DOHH2 (cell line): ENCODE measurements at regions not wholly inside any gene's neighbourhood (a gene's known extent, or its start where the extent isn't known, plus 50 kb on each side); places are given as distances from the start of the nearest gene placed in this dataset.

Experiments used
- EZH2phosphoT487 ChIP-seq: fragments of 200-600 bp; sonication (generic); IDR thresholded peaks from 2 replicates; pipeline ENCODE4 v1.6.1; 2017; ENCODE audit warnings: borderline replicate concordance, mild to moderate bottlenecking, antibody characterized with exemption, low read length, moderate library complexity, mixed read lengths
- TF ChIP-seq, protein P1 (sequence below): fragments of 200-600 bp; sonication (generic); IDR thresholded peaks from one replicate; pipeline ENCODE4 v1.5.1; 2014; ENCODE audit warnings: antibody characterized with exemption, mild to moderate bottlenecking, low read depth, low read length; ENCODE audit not compliant: poor library complexity, severe bottlenecking

DNA sequence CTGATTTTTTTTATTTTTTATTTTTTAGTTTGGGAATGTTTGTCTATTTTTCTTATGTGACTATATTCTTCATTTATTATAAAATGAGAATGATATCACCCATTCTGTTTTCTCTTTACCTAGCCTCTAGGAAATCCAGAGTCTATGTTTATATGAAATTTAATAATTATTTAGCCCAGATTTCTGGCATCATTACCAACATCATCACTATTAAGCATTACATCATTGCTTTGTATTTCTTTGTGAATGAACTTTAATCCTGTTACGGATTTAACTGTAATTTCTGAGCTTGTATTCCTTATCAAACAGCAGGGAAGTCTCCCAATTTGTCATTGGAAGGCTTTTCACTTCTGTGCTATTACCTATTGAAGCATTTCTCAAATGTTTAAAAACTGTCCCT, 72.7 kb upstream of the NOX3 start:
- TF ChIP-seq, protein P1, sequence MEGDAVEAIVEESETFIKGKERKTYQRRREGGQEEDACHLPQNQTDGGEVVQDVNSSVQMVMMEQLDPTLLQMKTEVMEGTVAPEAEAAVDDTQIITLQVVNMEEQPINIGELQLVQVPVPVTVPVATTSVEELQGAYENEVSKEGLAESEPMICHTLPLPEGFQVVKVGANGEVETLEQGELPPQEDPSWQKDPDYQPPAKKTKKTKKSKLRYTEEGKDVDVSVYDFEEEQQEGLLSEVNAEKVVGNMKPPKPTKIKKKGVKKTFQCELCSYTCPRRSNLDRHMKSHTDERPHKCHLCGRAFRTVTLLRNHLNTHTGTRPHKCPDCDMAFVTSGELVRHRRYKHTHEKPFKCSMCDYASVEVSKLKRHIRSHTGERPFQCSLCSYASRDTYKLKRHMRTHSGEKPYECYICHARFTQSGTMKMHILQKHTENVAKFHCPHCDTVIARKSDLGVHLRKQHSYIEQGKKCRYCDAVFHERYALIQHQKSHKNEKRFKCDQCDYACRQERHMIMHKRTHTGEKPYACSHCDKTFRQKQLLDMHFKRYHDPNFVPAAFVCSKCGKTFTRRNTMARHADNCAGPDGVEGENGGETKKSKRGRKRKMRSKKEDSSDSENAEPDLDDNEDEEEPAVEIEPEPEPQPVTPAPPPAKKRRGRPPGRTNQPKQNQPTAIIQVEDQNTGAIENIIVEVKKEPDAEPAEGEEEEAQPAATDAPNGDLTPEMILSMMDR: no peak
- TF ChIP-seq EZH2phosphoT487: no peak
